Nephron (organoid): ENCODE measurements at regions not wholly inside any gene's neighbourhood (a gene's known extent, or its start where the extent isn't known, plus 50 kb on each side); places are given as distances from the start of the nearest gene placed in this dataset.

Experiments used
- H3K27ac Mint-ChIP-seq, 3 experiments: 2 replicates each; pipeline ENCODE4 v1.8.0; 2020; ENCODE audit warnings: mixed read lengths in 3 of 3, mild to moderate bottlenecking in 2 of 3, moderate library complexity in 1 of 3
- H3K27me3 Mint-ChIP-seq: 2 replicates; pipeline ENCODE4 v1.8.0; 2021; ENCODE audit warnings: low read depth, mild to moderate bottlenecking, moderate library complexity, mixed read lengths
- H3K36me3 Mint-ChIP-seq: 2 replicates; pipeline ENCODE4 v1.8.0; 2020; ENCODE audit warnings: low read depth, mixed read lengths
- H3K4me1 Mint-ChIP-seq: 2 replicates; pipeline ENCODE4 v1.8.0; 2020; ENCODE audit warnings: mixed read lengths
- H3K4me3 Mint-ChIP-seq, 3 experiments: 2 replicates each; pipeline ENCODE4 v1.8.0; 2020; ENCODE audit warnings: mild to moderate bottlenecking in 3 of 3, mixed read lengths in 3 of 3, moderate library complexity in 2 of 3
- H3K9me3 Mint-ChIP-seq: 2 replicates; pipeline ENCODE4 v1.8.0; 2020; ENCODE audit warnings: mixed read lengths
- CTCF ChIP-seq, 3 experiments: fragments of 200-600 bp; sonication (generic); IDR thresholded peaks; one replicate each; pipeline ENCODE4 v1.5.0; 2021; ENCODE audit warnings: antibody characterized with exemption in 3 of 3; ENCODE audit not compliant: unreplicated experiment in 3 of 3

GRCh38 chr2:83696838-83697237, 762.2 kb downstream of the SUCLG1 start:
- Mint-ChIP-seq H3K27me3 (no peaks in the 10 kb centered on the region), H3K4me3 (no peak overlapping the region), H3K4me1 (no peaks in the 10 kb centered on the region), H3K9me3 (no peaks in the 10 kb centered on the region), H3K27ac (no peak overlapping the region), H3K36me3 (no peaks in the 10 kb centered on the region)
- no peak for TF ChIP-seq CTCF (IDR thresholded peaks at IDR 0.05; ENCODE audit: unreplicated experiment in 3 of 3)

- Mint-ChIP-seq H3K36me3 (no peaks in the 10 kb centered on the region), H3K27me3 (no peaks in the 10 kb centered on the region), H3K4me1 (no peaks in the 10 kb centered on the region), H3K4me3 (no peak overlapping the region), H3K9me3 (no peaks in the 10 kb centered on the region), H3K27ac (no peak overlapping the region)
- no peak for TF ChIP-seq CTCF (IDR thresholded peaks at IDR 0.05; ENCODE audit: unreplicated experiment in 3 of 3)
Observed at GRCh38 chr2:83695530-83695929, 763.5 kb downstream of the SUCLG1 start.

GRCh38 chr2:83695037-83695436, 764.0 kb downstream of the SUCLG1 start:
- Mint-ChIP-seq H3K27ac (no peak overlapping the region), H3K27me3 (no peaks in the 10 kb centered on the region), H3K9me3 (no peaks in the 10 kb centered on the region), H3K4me1 (no peaks in the 10 kb centered on the region), H3K36me3 (no peaks in the 10 kb centered on the region), H3K4me3 (no peak overlapping the region)
- no peak for TF ChIP-seq CTCF (IDR thresholded peaks at IDR 0.05; ENCODE audit: unreplicated experiment in 3 of 3)

GRCh38 chr2:83689402-83689801, 769.7 kb downstream of the SUCLG1 start:
- Mint-ChIP-seq H3K4me3 (no peak overlapping the region), H3K27ac (no peak overlapping the region), H3K27me3 (no peaks in the 10 kb centered on the region), H3K36me3 (no peaks in the 10 kb centered on the region), H3K9me3 (no peaks in the 10 kb centered on the region), H3K4me1 (no peaks in the 10 kb centered on the region)
- no peak for TF ChIP-seq CTCF (IDR thresholded peaks at IDR 0.05; ENCODE audit: unreplicated experiment in 3 of 3)

- TF ChIP-seq CTCF (IDR thresholded peaks at IDR 0.05; ENCODE audit: unreplicated experiment in 3 of 3) = no peak
- no peak overlapping the region for H3K27ac Mint-ChIP-seq
- no peaks in the 10 kb centered on the region for H3K36me3 Mint-ChIP-seq
- H3K27me3 Mint-ChIP-seq = no peaks in the 10 kb centered on the region
- H3K4me3 Mint-ChIP-seq = no peak overlapping the region
- no peaks in the 10 kb centered on the region for H3K4me1 Mint-ChIP-seq
- no peaks in the 10 kb centered on the region for H3K9me3 Mint-ChIP-seq
Observed at GRCh38 chr2:83686863-83687262, 772.2 kb downstream of the SUCLG1 start.

GRCh38 chr2:83674050-83674449, 785.0 kb downstream of the SUCLG1 start:
- Mint-ChIP-seq H3K27ac (no peak overlapping the region), H3K36me3 (no peaks in the 10 kb centered on the region), H3K9me3 (peaks cover 5% of the 10 kb centered on the region), H3K27me3 (no peaks in the 10 kb centered on the region), H3K4me3 (no peak overlapping the region), H3K4me1 (no peaks in the 10 kb centered on the region)
- no peak for TF ChIP-seq CTCF (IDR thresholded peaks at IDR 0.05; ENCODE audit: unreplicated experiment in 3 of 3)
